Ramos (cell line): ENCODE measurements at regions not wholly inside any gene's neighbourhood (a gene's known extent, or its start where the extent isn't known, plus 50 kb on each side); places are given as distances from the start of the nearest gene placed in this dataset.

Experiments
- in situ Hi-C: fragments of 300-500 bp; cut with MboI; formaldehyde crosslinking; loops from one replicate; pipeline ENCODE4 v1.14.3; 2022; ENCODE audit warnings: low sequenced_read_pairs; ENCODE audit not compliant: unreplicated experiment

GRCh38 chr5:174281855-174282254 lies 236.3 kb downstream of the NSG2 start:
- in situ Hi-C loops, result no loop called here

- in situ Hi-C loops, result no loop called here
Measured at GRCh38 chr5:174282391-174282790, 236.9 kb downstream of the NSG2 start.

- in situ Hi-C loops, result no loop called here
Measured at GRCh38 chr5:174283211-174284005, 237.9 kb downstream of the NSG2 start.

GRCh38 chr5:174284873-174285272 lies 239.4 kb downstream of the NSG2 start:
- in situ Hi-C loops, result no loop called here

GRCh38 chr5:174287761-174288160 lies 242.3 kb downstream of the NSG2 start:
- in situ Hi-C loops, result no loop called here

- in situ Hi-C loops, result no loop called here
Measured at GRCh38 chr5:174288439-174288838, 242.9 kb downstream of the NSG2 start.

GRCh38 chr5:174291162-174291561 lies 245.7 kb downstream of the NSG2 start:
- in situ Hi-C loops, result no loop called here

- in situ Hi-C loops, result no loop called here
Measured at GRCh38 chr5:174292348-174292747, 246.8 kb downstream of the NSG2 start.

- in situ Hi-C loops, result no loop called here
Measured at GRCh38 chr5:174293006-174293405, 247.5 kb downstream of the NSG2 start.

GRCh38 chr5:174293481-174293880 lies 248.0 kb downstream of the NSG2 start:
- in situ Hi-C loops, result no loop called here

GRCh38 chr5:174294891-174295620 lies 249.6 kb downstream of the NSG2 start:
- in situ Hi-C loops, result no loop called here

- in situ Hi-C loops, result no loop called here
Measured at GRCh38 chr5:174295702-174296436, 250.4 kb downstream of the NSG2 start.

GRCh38 chr5:174300118-174300940 lies 254.8 kb downstream of the NSG2 start:
- in situ Hi-C loops, result no loop called here

GRCh38 chr5:174300941-174301761 lies 255.6 kb downstream of the NSG2 start:
- in situ Hi-C loops, result no loop called here

GRCh38 chr5:174301848-174302625 lies 256.5 kb downstream of the NSG2 start:
- in situ Hi-C loops, result no loop called here

- in situ Hi-C loops, result no loop called here
Measured at GRCh38 chr5:174303035-174303434, 257.5 kb downstream of the NSG2 start.

- in situ Hi-C loops, result no loop called here
Measured at GRCh38 chr5:174303437-174304045, 258.0 kb downstream of the NSG2 start.

GRCh38 chr5:174305241-174305681 lies 259.8 kb downstream of the NSG2 start:
- in situ Hi-C loops, result no loop called here
